GM19035 (cell line): ENCODE measurements at regions not wholly inside any gene's neighbourhood (a gene's known extent, or its start where the extent isn't known, plus 50 kb on each side); places are given as distances from the start of the nearest gene placed in this dataset.

ENCODE experiments used
- ATAC-seq: cut with Tn5 transposase; IDR thresholded peaks from one replicate; pipeline ENCODE4 v1.9.1; 2021; ENCODE audit not compliant: unreplicated experiment

- no peak for ATAC-seq
Observed at GRCh38 chr3:106728315-106729098, 648.7 kb upstream of the CCDC54 start.

DNA sequence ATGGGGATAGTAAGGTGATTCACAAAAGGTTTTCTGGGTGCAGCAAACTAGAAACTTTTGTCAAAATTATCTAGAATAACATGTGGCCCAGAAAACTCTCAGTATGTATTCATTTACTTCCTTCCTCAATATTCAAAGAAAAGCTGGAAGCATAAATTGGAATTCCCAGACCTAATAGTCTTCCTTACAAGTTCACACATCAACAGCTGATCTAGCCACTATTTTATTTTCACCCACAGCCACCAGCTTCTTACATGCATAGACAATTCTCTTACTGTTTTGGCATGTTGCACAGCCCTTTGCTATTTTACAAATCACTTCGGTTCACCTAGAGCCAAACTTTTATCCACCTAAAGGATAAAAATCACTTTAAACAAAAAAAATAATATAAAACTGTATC, 647.8 kb upstream of the CCDC54 start:
- no peak for ATAC-seq

GRCh38 chr3:106731230-106731629, 646.0 kb upstream of the CCDC54 start:
- no peak for ATAC-seq

GRCh38 chr3:106734712-106735111, 642.5 kb upstream of the CCDC54 start:
- no peak for ATAC-seq

DNA sequence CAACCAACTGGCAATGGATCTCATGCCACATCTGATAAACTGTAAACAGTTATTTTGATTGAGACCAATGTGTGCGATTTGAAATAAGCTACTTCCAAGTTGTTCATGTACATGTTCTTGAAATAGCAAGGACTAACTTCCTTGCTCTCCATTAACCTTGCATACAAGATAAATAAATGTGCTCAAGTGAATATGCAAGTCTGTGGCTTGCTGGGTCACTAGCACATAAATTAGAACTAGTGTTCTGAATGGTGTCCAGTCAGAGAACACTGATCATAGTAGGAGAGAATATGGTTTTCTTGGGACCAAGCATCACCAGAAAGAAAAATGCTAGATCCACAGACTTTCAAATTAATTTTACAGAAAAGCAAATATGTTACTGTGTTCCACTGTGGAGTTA, 640.0 kb upstream of the CCDC54 start:
- no peak for ATAC-seq

- no peak for ATAC-seq
Observed at GRCh38 chr3:106740116-106740515, 637.1 kb upstream of the CCDC54 start.

DNA sequence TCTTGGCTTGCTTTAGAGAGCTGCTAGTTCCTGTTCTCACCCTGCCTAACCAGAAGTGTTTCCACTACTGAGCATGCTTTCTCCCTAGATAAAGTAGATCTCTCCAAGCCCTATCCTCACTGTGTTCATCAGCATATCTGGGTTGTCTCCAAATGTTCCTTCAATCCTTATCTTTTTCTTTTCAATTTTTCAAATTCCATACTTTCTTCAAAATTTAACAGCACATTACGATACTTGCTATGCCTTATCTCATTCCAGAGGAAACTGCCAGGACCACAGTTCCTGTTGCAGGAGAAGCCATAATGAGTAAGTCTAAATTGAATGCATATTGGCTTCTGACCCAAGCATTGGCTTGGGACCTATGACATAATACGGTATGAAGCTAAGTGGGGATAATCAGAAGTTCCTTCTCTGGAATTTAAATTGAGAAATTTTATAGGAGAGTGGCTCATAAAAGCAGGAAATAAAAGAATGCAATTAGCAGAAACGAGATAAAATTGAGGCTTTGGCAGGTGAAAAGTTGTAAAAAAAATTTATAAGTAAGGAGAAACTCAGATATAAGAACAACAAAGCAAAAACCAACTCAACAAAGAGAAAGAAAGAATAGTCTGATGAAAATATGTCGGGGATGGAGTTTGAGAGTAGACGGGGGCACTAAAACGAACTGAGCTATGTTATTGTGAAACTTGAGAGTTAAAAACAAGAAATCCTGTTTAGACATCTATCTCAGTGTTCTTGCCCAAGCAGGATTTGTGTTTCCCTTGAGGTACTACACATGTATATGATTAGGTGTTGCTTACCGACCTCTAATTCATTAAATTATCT, 631.7 kb upstream of the CCDC54 start:
- no peak for ATAC-seq

DNA sequence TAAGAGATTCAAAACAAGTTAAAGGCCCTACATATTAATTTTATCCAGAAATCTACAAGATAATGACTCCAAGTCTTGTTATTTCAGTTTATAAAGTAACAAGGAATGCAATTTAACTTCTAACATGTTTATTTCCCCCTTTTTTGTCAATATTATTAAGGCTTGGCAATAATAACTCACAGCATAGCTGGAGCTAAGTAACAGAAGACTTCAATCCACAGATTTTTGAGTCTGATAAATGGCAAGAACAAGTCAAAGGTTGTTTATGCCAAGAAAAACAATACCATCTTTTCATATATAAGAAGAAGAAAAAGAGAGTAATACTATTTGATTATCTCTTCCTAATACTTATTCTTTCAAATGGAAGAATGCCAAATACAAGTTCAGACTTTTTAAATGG, 631.0 kb upstream of the CCDC54 start:
- no peak for ATAC-seq

DNA sequence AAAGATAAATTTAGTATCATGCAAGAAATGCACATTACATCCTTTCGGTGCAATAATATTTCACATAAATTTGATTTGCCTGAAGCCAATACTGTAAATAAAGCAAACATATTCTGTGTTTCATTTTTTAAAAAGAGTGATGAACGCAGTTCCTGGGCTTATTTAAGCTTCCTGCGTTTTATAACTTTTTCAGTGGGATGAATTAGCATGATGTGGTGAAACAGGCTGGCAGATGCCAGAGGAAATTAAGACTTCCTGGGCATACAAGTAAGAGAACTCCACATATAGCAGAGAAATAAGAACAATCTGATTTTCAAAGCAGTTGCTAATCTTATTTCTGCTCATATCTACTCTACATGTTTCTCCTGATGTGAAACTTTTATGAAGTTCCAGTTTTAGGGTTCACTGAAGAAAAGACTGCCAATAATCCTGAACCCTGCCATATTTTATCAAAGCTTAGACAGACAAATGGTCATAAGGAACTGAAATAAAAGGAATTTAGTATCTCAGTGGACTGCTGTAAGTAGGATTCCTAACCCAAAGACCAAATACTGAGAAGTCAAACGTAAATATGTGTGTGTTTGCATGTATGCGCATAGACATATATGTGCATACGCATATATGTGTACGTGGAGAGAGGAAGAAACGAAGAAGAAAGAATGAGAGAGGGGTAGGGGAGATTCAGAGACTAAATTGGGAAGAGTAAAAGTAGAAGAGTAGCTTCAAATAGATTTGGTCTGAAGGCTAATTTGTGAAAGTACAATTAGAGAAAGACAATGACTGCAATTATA, 628.6 kb upstream of the CCDC54 start:
- ATAC-seq, result no peak

DNA sequence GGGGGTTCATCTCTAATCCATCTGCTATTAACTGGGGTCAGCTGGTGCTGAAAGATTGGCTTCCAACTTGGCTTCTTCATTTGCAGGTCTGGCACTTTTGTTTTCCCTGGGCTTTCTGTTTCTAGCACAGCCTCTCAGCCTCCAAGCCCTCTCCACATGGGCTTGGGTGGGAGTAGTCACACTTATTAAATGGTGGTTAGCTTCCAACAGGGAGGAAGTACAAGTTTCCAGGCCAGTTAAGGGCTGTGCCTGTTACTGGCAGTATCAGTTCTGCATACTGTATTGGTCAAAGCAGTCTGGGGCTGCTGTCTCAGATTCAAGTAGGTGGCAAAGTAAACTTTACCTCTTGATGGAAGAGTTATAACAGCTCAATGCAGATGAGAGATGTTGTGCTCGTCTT, 627.1 kb upstream of the CCDC54 start:
- no peak for ATAC-seq

DNA sequence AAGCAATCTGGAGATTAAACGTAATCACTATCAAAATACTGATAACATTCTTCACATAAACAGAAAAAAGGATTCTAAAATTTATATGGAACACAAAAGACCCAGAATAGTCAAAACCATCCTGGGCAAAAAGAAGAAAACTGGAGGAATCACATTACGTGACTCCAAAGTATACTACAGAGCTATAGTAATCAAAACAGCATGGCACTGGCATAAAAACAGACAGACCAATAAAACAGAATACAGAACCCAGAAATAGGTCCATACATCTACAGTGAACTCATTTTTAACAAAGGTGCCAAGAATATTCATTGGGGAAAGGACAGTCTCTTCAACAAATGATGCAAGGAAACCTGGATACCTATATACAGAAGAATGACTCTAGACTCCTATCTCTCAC, 621.9 kb upstream of the CCDC54 start:
- ATAC-seq, result no peak

DNA sequence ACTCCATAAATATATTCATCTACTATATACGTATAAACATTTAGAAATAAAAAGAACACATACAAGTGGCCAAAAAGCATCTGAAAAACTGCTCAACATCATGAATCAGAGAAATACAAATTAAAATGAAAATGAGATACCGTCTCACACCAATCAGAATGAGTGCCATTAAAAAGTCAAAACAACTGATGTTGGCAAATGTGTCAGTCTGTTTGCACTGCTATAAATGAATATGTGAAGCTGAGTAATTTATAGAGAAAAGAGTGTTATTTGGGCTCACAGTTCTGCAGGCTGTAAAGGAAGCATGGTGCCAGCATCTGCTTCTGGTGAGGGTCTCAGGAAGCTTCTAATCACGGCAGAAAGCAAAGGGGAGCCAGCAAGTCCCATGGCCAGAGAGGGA, 620.3 kb upstream of the CCDC54 start:
- no peak for ATAC-seq

DNA sequence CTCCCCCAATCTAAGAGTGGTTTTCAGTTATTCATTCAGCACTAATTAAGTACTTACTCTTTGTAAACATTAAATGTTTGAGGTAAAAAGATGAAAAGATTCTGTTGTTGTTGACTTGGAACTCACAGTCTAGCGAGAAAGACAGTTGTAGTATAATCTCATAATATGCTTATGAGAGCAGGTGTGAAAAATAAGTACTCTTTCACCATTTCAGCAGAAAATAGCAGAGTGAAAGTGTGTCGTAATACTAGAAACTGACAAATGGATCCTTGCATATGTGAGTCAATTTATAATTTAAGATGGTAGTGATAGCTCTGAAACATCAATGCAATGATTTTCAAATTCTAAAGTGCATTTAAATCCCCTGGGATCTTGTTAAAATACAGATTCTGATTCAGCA, 618.8 kb upstream of the CCDC54 start:
- ATAC-seq, result no peak

GRCh38 chr3:106759731-106760130, 617.5 kb upstream of the CCDC54 start:
- no peak for ATAC-seq

DNA sequence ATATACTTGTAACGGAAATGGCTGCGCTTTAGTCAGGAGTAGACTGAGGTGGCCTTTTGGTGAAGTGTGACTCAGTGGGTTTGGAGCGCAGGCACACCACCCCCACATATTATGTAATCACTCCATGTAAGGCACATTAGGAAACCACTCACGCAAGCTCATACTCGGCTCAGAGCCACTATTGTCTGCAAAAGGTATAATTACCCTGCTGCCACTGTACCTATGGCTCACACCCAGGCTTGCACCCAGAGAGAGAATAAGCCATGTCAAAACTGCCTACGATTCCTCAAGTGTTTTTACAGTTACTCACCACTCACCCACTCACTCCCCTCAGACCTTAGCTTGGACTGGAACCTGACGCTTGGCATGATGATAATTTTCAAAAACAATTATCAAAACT, 611.9 kb upstream of the CCDC54 start:
- ATAC-seq, result no peak

- no peak for ATAC-seq
Observed at GRCh38 chr3:106768941-106769480, 608.2 kb upstream of the CCDC54 start.

DNA sequence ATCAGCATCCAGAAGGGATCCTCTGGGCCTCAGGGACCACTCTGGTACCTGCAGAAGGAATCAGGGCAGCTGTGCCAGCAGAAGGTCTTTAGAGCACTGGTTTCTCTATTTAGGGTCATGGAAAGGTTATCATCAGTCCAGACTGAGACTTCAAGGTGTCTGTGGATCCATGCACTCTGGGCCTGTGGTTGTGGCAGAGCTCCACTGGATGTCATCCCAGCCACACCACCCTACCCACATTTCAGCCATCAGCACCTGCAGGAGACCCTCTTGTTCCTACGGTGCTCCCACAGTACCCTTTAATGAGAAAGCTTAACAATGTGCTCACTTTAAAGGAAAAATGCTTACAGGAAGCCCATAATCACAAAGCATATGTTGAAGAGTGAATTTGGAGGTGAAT, 603.4 kb upstream of the CCDC54 start:
- no peak for ATAC-seq

DNA sequence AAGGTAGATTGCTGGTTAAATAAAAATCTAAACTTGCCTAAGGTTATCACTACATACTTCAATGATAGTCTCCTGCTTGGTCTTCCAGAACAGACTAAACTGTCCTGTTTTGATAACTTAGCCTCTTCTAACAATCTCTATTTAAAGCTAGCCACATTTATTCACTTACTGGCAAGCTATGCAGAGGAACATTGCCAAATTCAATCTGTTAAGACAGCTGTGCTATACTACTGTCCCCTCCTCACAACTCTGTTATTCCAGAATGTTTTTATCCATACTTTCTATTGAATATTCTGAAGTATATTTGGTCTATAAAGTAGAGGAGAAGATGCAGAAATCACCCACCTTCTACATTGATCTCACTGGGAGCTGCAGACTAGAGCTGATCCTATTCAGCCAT, 594.0 kb upstream of the CCDC54 start:
- ATAC-seq, result no peak

DNA sequence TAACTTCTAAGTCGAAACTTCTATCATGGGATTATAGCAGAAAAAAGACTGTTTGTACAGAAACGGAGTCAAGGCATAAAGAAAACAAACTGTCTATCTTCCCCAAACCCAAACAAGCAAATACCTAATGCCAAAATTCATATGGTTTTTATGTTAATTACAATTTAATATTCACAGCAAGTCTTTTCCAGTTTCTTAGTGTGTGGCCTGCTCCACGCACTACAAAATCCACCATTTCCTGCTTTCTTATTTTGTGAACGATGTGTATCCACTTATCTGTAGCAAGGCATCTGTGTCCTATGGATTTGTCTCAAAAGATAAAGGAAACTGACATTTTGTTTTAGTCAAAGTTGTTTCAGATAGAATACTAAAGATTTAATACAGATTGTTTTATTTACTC, 588.0 kb upstream of the CCDC54 start:
- ATAC-seq, result no peak

DNA sequence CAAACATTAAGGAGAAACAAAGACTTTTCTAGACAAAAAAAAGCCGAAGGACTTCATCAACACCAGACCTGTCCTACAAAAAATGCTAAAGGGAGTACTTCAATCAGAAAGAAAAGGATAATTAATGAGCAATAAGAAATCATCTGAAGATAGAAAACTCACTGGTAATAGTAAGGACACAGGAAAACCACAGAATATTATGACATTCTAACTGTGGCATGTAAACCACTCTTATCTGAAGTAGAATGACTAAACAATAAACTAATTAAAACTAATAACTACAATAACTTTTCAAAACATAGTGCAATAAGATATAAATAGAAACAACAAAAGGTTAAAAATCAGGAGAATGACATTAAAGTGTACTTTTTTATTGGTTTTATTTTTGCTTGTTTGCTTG, 584.5 kb upstream of the CCDC54 start:
- no peak for ATAC-seq

DNA sequence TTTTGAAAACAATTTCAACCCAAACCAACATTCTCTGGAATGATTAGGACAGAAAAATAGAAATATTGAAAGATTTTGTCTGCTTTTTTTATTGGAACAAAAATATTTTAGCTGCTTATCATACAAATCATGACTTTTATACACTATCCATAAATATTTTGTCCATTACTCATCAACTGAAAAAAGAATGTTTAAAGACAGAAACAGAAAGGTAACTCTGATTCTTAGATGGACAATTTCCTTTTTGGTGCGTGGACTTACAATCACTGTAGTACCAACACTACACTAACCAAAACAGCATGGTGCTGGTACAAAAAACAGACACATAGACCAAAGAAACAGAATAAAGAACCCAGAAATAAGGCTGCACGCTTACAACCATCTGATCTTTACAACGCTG, 582.8 kb upstream of the CCDC54 start:
- ATAC-seq, result no peak
